Endothelial cell of umbilical vein (primary cell): ENCODE measurements at regions not wholly inside any gene's neighbourhood (a gene's known extent, or its start where the extent isn't known, plus 50 kb on each side); places are given as distances from the start of the nearest gene placed in this dataset.

Experiments used
- BruUV-seq: library from RNA; stranded (reverse); fragments of 400-500 nt; replicated peaks from 2 replicates; lab custom pipeline; 2021; lab: Mats Ljungman, UMichigan
- CTCF ChIA-PET: fragments of 300-600, 350-600 bp; sonication (Branson Sonifier 250); formaldehyde crosslinking; loops from one replicate; lab custom pipeline; 2021; ENCODE audit warnings: antibody characterized with exemption, inconsistent platforms; lab: Charles Lee
- POLR2A ChIA-PET: fragments of 300-600, 350-600 bp; sonication (Branson Sonifier 250); formaldehyde crosslinking; loops from one replicate; lab custom pipeline; 2021; ENCODE audit warnings: antibody characterized with exemption, inconsistent platforms; lab: Charles Lee
- DNase-seq: peaks from one replicate; pipeline ENCODE4 v3.0.0-alpha.2; 2011; ENCODE audit warnings: low read depth, low spot score
- FAIRE-seq: peaks from 2 replicates; lab custom pipeline; 2011; peaks lifted over from hg19 to GRCh38; lab: Jason Lieb, UNC
- H2AFZ ChIP-seq: 2 replicates; pipeline ENCODE4 v1.6.0; 2012; ENCODE audit warnings: low read depth, low read length, control low read depth, inconsistent platforms
- H3K27ac ChIP-seq: 2 replicates; pipeline ENCODE4 v1.5.1; 2011; ENCODE audit warnings: low read depth, mild to moderate bottlenecking, control low read depth, low read length, moderate library complexity; ENCODE audit not compliant: insufficient read depth
- H3K27me3 ChIP-seq, 2 experiments: 2 replicates each; pipeline versions ENCODE4 v1.6.0 to v1.6.1; 2011; ENCODE audit warnings: low read length in 2 of 2, mixed read lengths in 1 of 2; ENCODE audit not compliant: control insufficient read depth in 2 of 2, insufficient read depth in 2 of 2
- H3K36me3 ChIP-seq, 2 experiments: 2 replicates in 1 of 2; 3 replicates in 1 of 2; pipeline ENCODE4 v1.5.1; 2011; ENCODE audit warnings: low read length in 2 of 2, mild to moderate bottlenecking in 1 of 2, moderate library complexity in 1 of 2; ENCODE audit not compliant: control insufficient read depth in 2 of 2, insufficient read depth in 2 of 2; ENCODE audit errors: extremely low read depth in 1 of 2
- H3K4me1 ChIP-seq: 3 replicates; pipeline ENCODE4 v1.5.1; 2011; ENCODE audit warnings: mild to moderate bottlenecking, low read length; ENCODE audit not compliant: control insufficient read depth, insufficient read depth; ENCODE audit errors: extremely low read depth
- H3K4me2 ChIP-seq: 2 replicates; pipeline ENCODE4 v1.6.1; 2011; ENCODE audit warnings: low read length, control low read depth, mixed read lengths; ENCODE audit not compliant: insufficient read depth
- H3K4me3 ChIP-seq, 3 experiments: fragments of 200-600 bp in 1 of 3; sonication (generic), shearing (Covaris generic) in 1 of 3; replicated peaks in 1 of 3; 2 replicates each; pipeline ENCODE4 v1.5.1; 2011 to 2016; ENCODE audit warnings: control low read depth in 3 of 3, low read length in 3 of 3, mild to moderate bottlenecking in 2 of 3, inconsistent platforms in 1 of 3, low read depth in 1 of 3, moderate library complexity in 1 of 3; ENCODE audit not compliant: insufficient read depth in 1 of 3
- H3K79me2 ChIP-seq: 2 replicates; pipeline ENCODE4 v1.6.0; 2012; ENCODE audit warnings: low read length, inconsistent platforms; ENCODE audit not compliant: control insufficient read depth, insufficient read depth
- H3K9ac ChIP-seq: replicated peaks from 2 replicates; pipeline ENCODE3; 2011; ENCODE audit warnings: low read length, control low read depth; ENCODE audit not compliant: insufficient read depth; ENCODE audit errors: extremely low read depth
- H3K9me1 ChIP-seq: replicated peaks from 3 replicates; pipeline ENCODE4 v1.6.0; 2011; ENCODE audit warnings: mild to moderate bottlenecking, low read length; ENCODE audit not compliant: control insufficient read depth, insufficient read depth; ENCODE audit errors: extremely low read depth
- H3K9me3 ChIP-seq: replicated peaks from 2 replicates; pipeline ENCODE4 v1.5.1; 2012; ENCODE audit warnings: low read length, inconsistent platforms; ENCODE audit not compliant: control insufficient read depth, insufficient read depth
- H4K20me1 ChIP-seq: replicated peaks from 2 replicates; pipeline ENCODE3; 2011; ENCODE audit warnings: mild to moderate bottlenecking, low read length; ENCODE audit not compliant: control insufficient read depth, insufficient read depth; ENCODE audit errors: extremely low read depth
- CTCF ChIP-seq, 2 donors: IDR thresholded peaks; 1 replicate in 1 of 2; 2 replicates in 1 of 2; pipeline ENCODE4 v1.5.1; 2011; ENCODE audit warnings: low read length in 2 of 2, mild to moderate bottlenecking in 2 of 2, moderate library complexity in 2 of 2, control low read depth in 1 of 2, inconsistent platforms in 1 of 2, low read depth in 1 of 2; ENCODE audit not compliant: insufficient read depth in 1 of 2; ENCODE audit errors: extremely low read depth in 1 of 2
- EZH2 ChIP-seq: IDR thresholded peaks from 2 replicates; pipeline ENCODE4 v1.6.1; 2012; ENCODE audit warnings: borderline replicate concordance, low read depth, mild to moderate bottlenecking, moderate library complexity, low read length, inconsistent platforms; ENCODE audit not compliant: severe bottlenecking
- FOS ChIP-seq: IDR thresholded peaks from 2 replicates; pipeline ENCODE4 v1.6.1; 2011; ENCODE audit warnings: mild to moderate bottlenecking, low read length, moderate library complexity, borderline replicate concordance; ENCODE audit not compliant: insufficient read depth
- GATA2 ChIP-seq: IDR thresholded peaks from 2 replicates; pipeline ENCODE4 v1.7.0; 2011; ENCODE audit warnings: low read depth, mild to moderate bottlenecking, moderate library complexity, mixed read lengths, low read length; ENCODE audit not compliant: insufficient read length, insufficient read depth
- JUN ChIP-seq: IDR thresholded peaks from 2 replicates; pipeline ENCODE4 v1.6.1; 2011; ENCODE audit warnings: borderline replicate concordance, low read depth; ENCODE audit not compliant: insufficient read length, insufficient read depth
- MAX ChIP-seq: IDR thresholded peaks from 2 replicates; pipeline ENCODE4 v1.6.1; 2011; ENCODE audit not compliant: insufficient read depth, insufficient read length
- MYC ChIP-seq: IDR thresholded peaks from one replicate; pipeline ENCODE4 v1.6.1; 2011; ENCODE audit warnings: mild to moderate bottlenecking, low read depth, low read length
- POLR2A ChIP-seq: IDR thresholded peaks from 2 replicates; pipeline ENCODE4 v1.6.1; 2012; ENCODE audit warnings: low read depth, mild to moderate bottlenecking, control low read depth, low read length
- POLR2AphosphoS5 ChIP-seq: IDR thresholded peaks from 2 replicates; pipeline ENCODE4 v1.6.1; 2012; ENCODE audit warnings: low read depth, mild to moderate bottlenecking, control low read depth, low read length, moderate library complexity; ENCODE audit not compliant: insufficient read depth
- dilution Hi-C: fragments of 300-500 bp; cut with MboI; formaldehyde crosslinking; loops from one replicate; pipeline ENCODE4 v1.15.0; 2019; ENCODE audit warnings: low sequenced_read_pairs; ENCODE audit not compliant: extremely low pct_ligation_motif_present
- intact Hi-C: fragments of 100-400 bp; cut with micrococcal nuclease; formaldehyde crosslinking; loops from one replicate; pipeline ENCODE4 v1.10.0; 2022

- TF ChIP-seq CTCF (IDR thresholded peaks at IDR 0.05; ENCODE audit: extremely low read depth in 1 of 2, insufficient read depth in 1 of 2, low read depth in 1 of 2, low read length in 2 of 2) (no peak), EZH2 (no peak), MAX (no peak), JUN (no peak), MYC (no peak), POLR2A (no peak), GATA2 (no peak), POLR2AphosphoS5 (no peak), FOS (no peak)
- DNase-seq: peak; percentile 38
- dilution Hi-C loops: no loop called here
- intact Hi-C loops: loop anchor here (5.0 to 10.0 kb wide), 3 partner anchors 46 to 369 kb away; no protein-coding TSS in a partner anchor
- Histone ChIP-seq H3K27ac (no peak overlapping the region), H3K9me3 (no peaks in the 10 kb centered on the region), H2AFZ (no peak overlapping the region), H3K79me2 (no peaks in the 10 kb centered on the region), H3K9me1 (no peaks in the 10 kb centered on the region), H3K4me2 (no peak overlapping the region), H3K4me3 (no peak overlapping the region), H3K27me3 (no peaks in the 10 kb centered on the region), H3K4me1 (peaks cover 13% of the 10 kb centered on the region), H3K9ac (no peak overlapping the region), H4K20me1 (no peaks in the 10 kb centered on the region), H3K36me3 (no peaks in the 10 kb centered on the region)
- no TSS peak for BruUV-seq
- CTCF ChIA-PET: interaction anchor here (1.1 to 1.4 kb wide), 3 partner anchors 10 to 77 kb away, joined by 3 to 7 read pairs (median 5); no protein-coding TSS in a partner anchor
- FAIRE-seq: peak; percentile 43
- POLR2A ChIA-PET: no interaction called here
Observed at GRCh38 chr13:40146611-40147117, 491.2 kb downstream of the COG6 start.
